ENCODE measurements at regions not wholly inside any gene's neighbourhood (a gene's known extent, or its start where the extent isn't known, plus 50 kb on each side); places are given as distances from the start of the nearest gene placed in this dataset.

DNA sequence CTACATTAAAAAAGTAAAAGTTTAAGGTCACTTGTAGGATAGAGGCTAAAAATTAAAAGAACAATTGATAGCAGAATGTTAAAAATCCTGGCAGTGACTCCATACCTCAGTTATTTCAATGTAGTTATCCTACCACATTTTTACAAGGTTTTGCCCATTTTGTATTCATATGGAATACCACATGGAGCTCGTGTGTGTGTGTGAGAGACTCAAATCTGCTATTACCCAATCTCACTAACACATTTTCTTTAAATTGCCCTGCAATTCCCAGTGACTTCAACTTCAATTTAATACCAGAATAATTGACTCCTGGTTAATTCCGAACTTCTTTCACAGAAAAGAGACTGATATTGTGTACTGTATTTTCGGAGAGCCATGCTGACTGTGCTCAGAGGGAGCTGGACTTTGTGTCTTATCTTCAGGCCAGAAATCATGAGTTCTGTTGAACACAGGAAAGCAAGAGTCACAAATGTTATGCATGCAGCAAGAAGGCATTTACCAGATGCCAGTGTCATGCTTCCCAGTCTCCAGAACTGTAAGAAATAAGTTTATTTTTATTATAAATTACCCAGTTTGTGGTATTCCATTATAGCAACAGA is 529.0 kb upstream of the NECTIN3 start:
- TF ChIP-seq, protein P1, sequence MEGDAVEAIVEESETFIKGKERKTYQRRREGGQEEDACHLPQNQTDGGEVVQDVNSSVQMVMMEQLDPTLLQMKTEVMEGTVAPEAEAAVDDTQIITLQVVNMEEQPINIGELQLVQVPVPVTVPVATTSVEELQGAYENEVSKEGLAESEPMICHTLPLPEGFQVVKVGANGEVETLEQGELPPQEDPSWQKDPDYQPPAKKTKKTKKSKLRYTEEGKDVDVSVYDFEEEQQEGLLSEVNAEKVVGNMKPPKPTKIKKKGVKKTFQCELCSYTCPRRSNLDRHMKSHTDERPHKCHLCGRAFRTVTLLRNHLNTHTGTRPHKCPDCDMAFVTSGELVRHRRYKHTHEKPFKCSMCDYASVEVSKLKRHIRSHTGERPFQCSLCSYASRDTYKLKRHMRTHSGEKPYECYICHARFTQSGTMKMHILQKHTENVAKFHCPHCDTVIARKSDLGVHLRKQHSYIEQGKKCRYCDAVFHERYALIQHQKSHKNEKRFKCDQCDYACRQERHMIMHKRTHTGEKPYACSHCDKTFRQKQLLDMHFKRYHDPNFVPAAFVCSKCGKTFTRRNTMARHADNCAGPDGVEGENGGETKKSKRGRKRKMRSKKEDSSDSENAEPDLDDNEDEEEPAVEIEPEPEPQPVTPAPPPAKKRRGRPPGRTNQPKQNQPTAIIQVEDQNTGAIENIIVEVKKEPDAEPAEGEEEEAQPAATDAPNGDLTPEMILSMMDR (IDR thresholded peaks at IDR 0.05; ENCODE audit: low read depth, low read length, missing control alignments) = no peak
- DNase-seq (ENCODE audit: low read depth) = no peak
- no peak overlapping the region for H3K4me3 ChIP-seq (ENCODE audit: low read depth, low read length)

DNA sequence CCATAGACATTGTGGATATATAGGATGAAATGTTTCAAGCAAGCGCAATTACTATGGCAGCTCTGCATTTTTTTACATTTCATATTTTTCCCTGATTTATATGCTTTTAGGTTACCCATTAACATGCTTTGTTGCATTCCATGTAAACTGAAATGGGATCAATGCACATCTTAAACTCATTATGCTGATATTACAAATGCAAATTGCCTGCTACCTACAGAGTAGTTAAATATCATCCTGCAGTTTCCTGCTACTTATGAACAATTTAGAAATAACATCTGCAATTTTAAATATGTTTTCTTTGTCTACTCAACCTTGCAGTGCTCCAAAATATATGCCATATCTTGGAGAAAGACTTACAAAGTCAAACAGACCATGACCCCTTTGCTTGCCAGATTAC is 526.9 kb upstream of the NECTIN3 start:
- no peak for DNase-seq (ENCODE audit: low read depth)
- TF ChIP-seq, protein P1 (IDR thresholded peaks at IDR 0.05; ENCODE audit: low read depth, low read length, missing control alignments) = no peak
- H3K4me3 ChIP-seq (ENCODE audit: low read depth, low read length) = no peak overlapping the region

DNA sequence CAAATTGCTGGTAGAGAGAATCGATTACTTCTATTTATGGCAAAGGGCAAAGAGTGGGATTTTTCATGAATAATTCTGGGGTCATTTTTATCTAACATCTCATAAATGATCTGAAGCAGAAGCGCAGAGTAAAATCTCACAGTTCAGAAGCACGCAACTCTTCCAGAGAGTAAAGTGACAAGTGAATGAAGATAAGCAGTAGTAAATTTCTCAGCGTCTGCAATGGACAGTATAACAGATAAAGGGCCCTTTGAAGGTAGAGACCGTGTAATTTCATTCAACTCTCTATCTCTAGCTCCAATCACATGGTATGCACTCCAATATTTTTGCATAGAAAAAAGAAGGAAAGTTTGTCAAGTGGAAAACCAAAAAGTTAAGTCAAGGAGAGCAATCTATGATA is 521.1 kb upstream of the NECTIN3 start:
- DNase-seq (ENCODE audit: low read depth) = no peak
- TF ChIP-seq, protein P1 (IDR thresholded peaks at IDR 0.05; ENCODE audit: low read depth, low read length, missing control alignments) = no peak
- no peak overlapping the region for H3K4me3 ChIP-seq (ENCODE audit: low read depth, low read length)

DNA sequence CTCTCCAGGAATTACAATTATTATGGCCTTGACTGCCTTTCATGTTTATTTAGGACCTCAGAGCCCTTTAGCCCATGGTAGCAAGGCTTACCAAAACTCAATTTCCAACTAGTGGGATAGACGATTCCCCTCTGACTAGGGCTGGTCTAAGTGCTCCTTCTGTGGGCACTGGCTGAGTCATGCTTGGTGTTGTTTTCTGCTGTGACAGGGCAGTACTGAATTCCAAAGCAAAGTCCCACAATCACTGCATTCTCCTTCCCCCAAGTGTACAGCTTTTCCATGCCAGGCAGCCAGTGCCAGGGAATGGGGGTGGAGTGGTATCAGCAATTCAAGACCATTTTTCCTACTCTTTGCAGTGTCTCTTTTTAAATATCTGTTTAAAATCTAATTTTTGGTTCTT is 509.0 kb upstream of the NECTIN3 start:
- TF ChIP-seq, protein P1 (IDR thresholded peaks at IDR 0.05; ENCODE audit: low read depth, low read length, missing control alignments) = no peak
- no peak overlapping the region for H3K4me3 ChIP-seq (ENCODE audit: low read depth, low read length)
- DNase-seq (ENCODE audit: low read depth) = no peak

DNA sequence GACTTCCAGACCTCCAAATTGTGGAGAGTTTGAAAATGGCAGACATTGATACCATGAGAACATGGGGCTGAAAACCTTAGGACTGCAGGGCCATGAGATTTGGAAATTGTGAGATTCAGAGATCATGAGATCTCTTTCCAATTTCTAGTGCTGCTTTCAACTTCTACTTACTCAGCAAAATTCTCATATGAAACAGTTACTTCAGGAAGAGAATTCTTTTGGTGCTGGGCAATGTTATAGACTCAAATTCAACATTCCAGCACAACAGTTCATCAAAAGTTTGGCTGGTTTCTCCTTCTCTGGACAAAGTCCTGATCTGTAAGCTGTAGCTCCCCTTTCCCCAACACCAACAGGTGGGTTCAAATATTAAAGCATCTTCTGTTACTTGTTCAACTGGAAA is 506.9 kb upstream of the NECTIN3 start:
- TF ChIP-seq, protein P1 (IDR thresholded peaks at IDR 0.05; ENCODE audit: low read depth, low read length, missing control alignments) = no peak
- DNase-seq (ENCODE audit: low read depth) = no peak
- H3K4me3 ChIP-seq (ENCODE audit: low read depth, low read length) = no peak overlapping the region

DNA sequence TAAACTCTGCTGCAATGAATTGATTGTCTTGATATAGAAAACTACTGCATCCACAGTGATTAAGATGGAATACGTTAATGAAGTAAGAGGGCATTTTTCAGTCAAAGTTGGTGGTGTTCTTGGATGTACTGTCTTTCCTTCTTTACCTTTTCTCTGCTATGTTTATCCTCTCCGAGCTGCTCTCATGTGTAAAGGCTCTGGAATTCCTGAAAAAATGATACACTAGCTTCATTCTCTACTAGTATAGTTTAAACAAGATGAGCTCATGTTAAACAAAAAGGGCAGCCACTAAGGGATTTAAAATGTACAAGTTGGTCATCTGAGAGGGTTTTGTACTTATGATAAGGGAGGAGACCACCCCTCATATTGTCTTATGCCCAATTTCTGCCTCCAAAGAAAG is 504.6 kb upstream of the NECTIN3 start:
- TF ChIP-seq, protein P1 (IDR thresholded peaks at IDR 0.05; ENCODE audit: low read depth, low read length, missing control alignments) = no peak
- DNase-seq (ENCODE audit: low read depth) = no peak
- no peak overlapping the region for H3K4me3 ChIP-seq (ENCODE audit: low read depth, low read length)

DNA sequence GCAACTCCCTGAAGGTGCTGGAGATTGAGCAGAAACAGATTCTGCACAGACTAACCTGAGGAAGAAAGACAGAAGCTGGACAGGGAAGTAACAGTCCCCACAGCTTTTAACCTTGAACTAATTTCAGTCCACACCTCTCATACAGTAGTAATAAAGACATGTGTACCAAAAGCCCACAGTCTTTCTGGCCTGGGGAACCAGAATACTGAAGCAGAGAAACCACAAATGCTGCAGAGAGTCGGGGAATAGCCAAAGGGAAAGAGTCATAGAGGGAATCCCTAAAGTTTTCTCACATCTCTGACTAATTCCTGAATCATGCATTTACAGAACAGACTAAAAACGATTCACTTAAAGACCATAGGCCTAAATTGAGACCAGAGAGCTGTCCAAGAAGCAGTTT is 503.4 kb upstream of the NECTIN3 start:
- no peak overlapping the region for H3K4me3 ChIP-seq (ENCODE audit: low read depth, low read length)
- no peak for DNase-seq (ENCODE audit: low read depth)
- TF ChIP-seq, protein P1 (IDR thresholded peaks at IDR 0.05; ENCODE audit: low read depth, low read length, missing control alignments) = no peak

Measured in GM12864 (cell line).